HEK293 (cell line): ENCODE measurements at regions not wholly inside any gene's neighbourhood (a gene's known extent, or its start where the extent isn't known, plus 50 kb on each side); places are given as distances from the start of the nearest gene placed in this dataset.
A peak's percentile ranks its signal among the peaks of the same experiment; 100 is the strongest.

Experiments
- CTCF ChIA-PET: fragments of 350-600 bp; formaldehyde crosslinking; extraction: SDS; loops from one replicate; lab custom pipeline; 2021; ENCODE audit warnings: antibody characterized with exemption; lab: Yijun Ruan, JAX
- POLR2A ChIA-PET: fragments of 300-600 bp; formaldehyde crosslinking; extraction: SDS; loops from one replicate; lab custom pipeline; 2020; ENCODE audit warnings: antibody characterized with exemption, inconsistent platforms; lab: Yijun Ruan, JAX
- H3K27ac ChIP-seq: fragments of 200-500 bp; sonication (Bioruptor generic); 2 replicates; pipeline ENCODE4 v1.5.1; 2014; ENCODE audit warnings: low read depth, low read length, control low read depth, inconsistent platforms; ENCODE audit errors: extremely low read depth
- H3K36me3 ChIP-seq, 2 experiments: fragments of 200-500 bp in 1 of 2; sonication (Bioruptor generic) in 1 of 2; 1 replicate in 1 of 2; 2 replicates in 1 of 2; pipeline ENCODE4 v1.5.1; 2014 to 2017; ENCODE audit warnings: inconsistent platforms in 2 of 2, low read length in 2 of 2; ENCODE audit not compliant: control insufficient read depth in 2 of 2, insufficient read depth in 1 of 2
- H3K4me1 ChIP-seq: fragments of 200-500 bp; sonication (Bioruptor generic); 2 replicates; pipeline ENCODE4 v1.5.1; 2014; ENCODE audit warnings: mild to moderate bottlenecking, low read length, inconsistent platforms; ENCODE audit not compliant: control insufficient read depth, insufficient read depth
- H3K4me3 ChIP-seq: 2 replicates; pipeline ENCODE4 v1.5.1; 2011; ENCODE audit warnings: low read depth, mild to moderate bottlenecking, control low read depth, low read length, moderate library complexity
- H3K9me3 ChIP-seq: fragments of 200-500 bp; sonication (Bioruptor generic); 2 replicates; pipeline ENCODE4 v1.5.1; 2014; ENCODE audit warnings: low read depth, low read length, inconsistent platforms; ENCODE audit not compliant: control insufficient read depth, insufficient read depth
- BCL11A ChIP-seq: fragments of 450-650 bp; formaldehyde crosslinking; IDR thresholded peaks from 2 replicates; pipeline ENCODE4 v1.5.1; 2016; ENCODE audit warnings: low read depth, missing biosample characterization, missing genetic modification characterization
- EGR2 ChIP-seq: fragments of 450-650 bp; formaldehyde crosslinking; IDR thresholded peaks from 2 replicates; pipeline ENCODE4 v1.5.1; 2016; ENCODE audit warnings: low read depth, missing biosample characterization, missing genetic modification characterization
- MZF1 ChIP-seq: fragments of 450-650 bp; formaldehyde crosslinking; IDR thresholded peaks from 2 replicates; pipeline ENCODE4 v1.5.1; 2017; ENCODE audit warnings: missing biosample characterization, missing genetic modification characterization, borderline replicate concordance
- OSR2 ChIP-seq: fragments of 450-650 bp; formaldehyde crosslinking; IDR thresholded peaks from 2 replicates; pipeline ENCODE4 v1.5.1; 2016; ENCODE audit warnings: missing biosample characterization, missing genetic modification characterization
- SP3 ChIP-seq: fragments of 450-650 bp; formaldehyde crosslinking; IDR thresholded peaks from 2 replicates; pipeline ENCODE4 v1.5.1; 2016; ENCODE audit warnings: missing biosample characterization, missing genetic modification characterization
- ZFP37 ChIP-seq: fragments of 450-650 bp; formaldehyde crosslinking; IDR thresholded peaks from 2 replicates; pipeline ENCODE4 v1.5.1; 2016; ENCODE audit warnings: missing biosample characterization, missing genetic modification characterization
- ZNF121 ChIP-seq: fragments of 450-650 bp; formaldehyde crosslinking; IDR thresholded peaks from 2 replicates; pipeline ENCODE4 v1.5.1; 2016; ENCODE audit warnings: missing biosample characterization, missing genetic modification characterization
- ZNF140 ChIP-seq: fragments of 450-650 bp; formaldehyde crosslinking; IDR thresholded peaks from 2 replicates; pipeline ENCODE4 v1.5.1; 2016; ENCODE audit warnings: missing biosample characterization, missing genetic modification characterization
- ZNF146 ChIP-seq: fragments of 450-650 bp; formaldehyde crosslinking; IDR thresholded peaks from 2 replicates; pipeline ENCODE4 v1.5.1; 2016; ENCODE audit warnings: missing biosample characterization, missing genetic modification characterization
- ZNF223 ChIP-seq: fragments of 450-650 bp; formaldehyde crosslinking; IDR thresholded peaks from 2 replicates; pipeline ENCODE4 v1.5.1; 2016; ENCODE audit warnings: missing biosample characterization, missing genetic modification characterization
- ZNF350 ChIP-seq: fragments of 450-650 bp; formaldehyde crosslinking; IDR thresholded peaks from 2 replicates; pipeline ENCODE4 v1.5.0; 2017; ENCODE audit warnings: missing biosample characterization, mild to moderate bottlenecking, missing genetic modification characterization
- ZNF585B ChIP-seq: fragments of 450-650 bp; formaldehyde crosslinking; IDR thresholded peaks from 2 replicates; pipeline ENCODE4 v1.5.1; 2016; ENCODE audit warnings: missing biosample characterization, missing genetic modification characterization
- ZNF596 ChIP-seq: fragments of 450-650 bp; IDR thresholded peaks from 2 replicates; pipeline ENCODE4 v1.5.0; 2018; ENCODE audit warnings: missing biosample characterization, mild to moderate bottlenecking, missing genetic modification characterization, moderate library complexity
- ZNF654 ChIP-seq: fragments of 450-650 bp; formaldehyde crosslinking; IDR thresholded peaks from 2 replicates; pipeline ENCODE4 v1.5.1; 2016; ENCODE audit warnings: low read depth, missing biosample characterization, missing genetic modification characterization
- ZNF677 ChIP-seq: fragments of 450-650 bp; IDR thresholded peaks from 2 replicates; pipeline ENCODE4 v1.5.0; 2018; ENCODE audit warnings: missing biosample characterization, mild to moderate bottlenecking, missing genetic modification characterization, moderate library complexity
- ZNF777 ChIP-seq: fragments of 450-650 bp; formaldehyde crosslinking; IDR thresholded peaks from 2 replicates; pipeline ENCODE4 v1.5.1; 2017; ENCODE audit warnings: missing biosample characterization, missing genetic modification characterization, borderline replicate concordance
- ZNF792 ChIP-seq: fragments of 450-650 bp; formaldehyde crosslinking; IDR thresholded peaks from 2 replicates; pipeline ENCODE4 v1.5.1; 2016; ENCODE audit warnings: missing biosample characterization, missing genetic modification characterization

- H3K27ac ChIP-seq: no peak overlapping the region
- H3K4me3 ChIP-seq: no peak overlapping the region
- no peaks in the 10 kb centered on the region for H3K9me3 ChIP-seq
- H3K4me1 ChIP-seq: no peaks in the 10 kb centered on the region
- CTCF ChIA-PET: interaction anchor here (0.7 kb wide), 1 partner anchor 180 kb away, joined by 3 read pairs; no protein-coding TSS in a partner anchor
- TF ChIP-seq ZNF777: no peak
- no peak for TF ChIP-seq ZNF146 (tag by site-specific recombination)
- TF ChIP-seq OSR2: no peak
- TF ChIP-seq ZNF585B (tag by site-specific recombination): no peak
- no peak for TF ChIP-seq ZNF596 (tag by site-specific recombination)
- TF ChIP-seq ZNF223 (tag by site-specific recombination): no peak
- no peak for TF ChIP-seq ZNF350 (tag by site-specific recombination)
- no peak for TF ChIP-seq ZNF677 (tag by site-specific recombination)
- TF ChIP-seq MZF1 (tag by site-specific recombination): no peak
- no peak for TF ChIP-seq EGR2 (tag by site-specific recombination)
- POLR2A ChIA-PET: no interaction called here
- no peaks in the 10 kb centered on the region for H3K36me3 ChIP-seq
Observed at GRCh38 chr2:149808556-149808955, 221.0 kb upstream of the MMADHC start.

- H3K9me3 ChIP-seq: no peaks in the 10 kb centered on the region
- no peak for TF ChIP-seq SP3 (tag by site-specific recombination)
- TF ChIP-seq, all 188 proteins: peak for 0
- Histone ChIP-seq H3K27ac (no peak overlapping the region), H3K36me3 (no peaks in the 10 kb centered on the region), H3K4me3 (no peak overlapping the region), H3K4me1 (no peaks in the 10 kb centered on the region)
- POLR2A ChIA-PET: no interaction called here
- CTCF ChIA-PET: no interaction called here
Observed at GRCh38 chr2:149806651-149807050, 219.1 kb upstream of the MMADHC start.

- Histone ChIP-seq H3K36me3 (no peaks in the 10 kb centered on the region), H3K9me3 (no peaks in the 10 kb centered on the region), H3K4me1 (peaks cover 3% of the 10 kb centered on the region; the same call in 1 of the 2 replicates), H3K4me3 (no peak overlapping the region), H3K27ac (no peak overlapping the region)
- ChIA-PET CTCF (interaction anchor here (0.5 to 1.0 kb wide), 3 partner anchors 72 to 1437 kb away, joined by 3 read pairs; no protein-coding TSS in a partner anchor), POLR2A (interaction anchor here (1.4 kb wide), 1 partner anchor 684 kb away, joined by 3 read pairs; no protein-coding TSS in a partner anchor)
- no peak for TF ChIP-seq EGR2 (tag by site-specific recombination)
Observed at GRCh38 chr2:149800624-149801542, 213.3 kb upstream of the MMADHC start.

- Histone ChIP-seq H3K4me1 (peaks cover 3% of the 10 kb centered on the region; the same call in 1 of the 2 replicates), H3K9me3 (no peaks in the 10 kb centered on the region), H3K36me3 (no peaks in the 10 kb centered on the region), H3K4me3 (no peak overlapping the region), H3K27ac (no peak overlapping the region)
- POLR2A ChIA-PET: no interaction called here
- CTCF ChIA-PET: interaction anchor here (0.5 to 1.3 kb wide), 8 partner anchors 14 to 801 kb away, joined by 3 to 4 read pairs (median 3); no protein-coding TSS in a partner anchor
- TF ChIP-seq BCL11A (tag by site-specific recombination): no peak
- TF ChIP-seq ZFP37 (tag by site-specific recombination): no peak
- TF ChIP-seq ZNF654 (tag by site-specific recombination): peak; percentile 37
- TF ChIP-seq ZNF792 (tag by site-specific recombination): no peak
- TF ChIP-seq ZNF140: no peak
- no peak for TF ChIP-seq ZNF121 (tag by site-specific recombination)
Observed at GRCh38 chr2:149799013-149799705, 211.6 kb upstream of the MMADHC start.
